ENCODE measurements at regions not wholly inside any gene's neighbourhood (a gene's known extent, or its start where the extent isn't known, plus 50 kb on each side); places are given as distances from the start of the nearest gene placed in this dataset.

GRCh38 chr9:116080561-116080960 is 73.0 kb upstream of the PAPPA start:
- H3K27me3 ChIP-seq (ENCODE audit: control insufficient read depth in 4 of 4, insufficient read depth in 4 of 4, low read length in 3 of 4): no peaks in the 10 kb centered on the region
- H3K9me3 ChIP-seq (ENCODE audit: control insufficient read depth in 4 of 4, low read length in 3 of 4): no peaks in the 10 kb centered on the region
- no peak overlapping the region for H3K4me3 ChIP-seq (ENCODE audit: low read depth in 1 of 3, low read length in 3 of 3)
- DNase-seq (ENCODE audit: low spot score): no peak
- H3K4me1 ChIP-seq (ENCODE audit: control insufficient read depth in 4 of 4, insufficient read depth in 4 of 4, low read length in 3 of 4): no peaks in the 10 kb centered on the region
- WGBS: 66% methylated on average over 5 of the region's 5 CpGs
- no peaks in the 10 kb centered on the region for H3K36me3 ChIP-seq (ENCODE audit: control insufficient read depth in 4 of 4, insufficient read depth in 3 of 4, low read depth in 1 of 4, low read length in 3 of 4)
- H3K27ac ChIP-seq (ENCODE audit: low read depth in 1 of 2, low read length in 2 of 2): no peak overlapping the region
- TF ChIP-seq YY1 (IDR thresholded peaks at IDR 0.05) (no peak), FOXA2 (IDR thresholded peaks at IDR 0.05) (no peak), FOXA1 (IDR thresholded peaks at IDR 0.05) (no peak), ZBTB33 (IDR thresholded peaks at IDR 0.05) (no peak), ATF3 (IDR thresholded peaks at IDR 0.05) (no peak), REST (IDR thresholded peaks at IDR 0.05) (no peak), TAF1 (conservative IDR thresholded peaks at IDR 0.05) (no peak), MAX (IDR thresholded peaks at IDR 0.05) (no peak), SP1 (IDR thresholded peaks at IDR 0.05) (no peak), CTCF (IDR thresholded peaks at IDR 0.05; ENCODE audit: low read depth, low read length, missing input control) (no peak), HNF4G (IDR thresholded peaks at IDR 0.05) (no peak), NR2F2 (IDR thresholded peaks at IDR 0.05) (no peak), GABPA (IDR thresholded peaks at IDR 0.05 in 1 of 2, conservative IDR thresholded peaks at IDR 0.05 in 1 of 2) (no peak), RAD21 (IDR thresholded peaks at IDR 0.05) (no peak)
- H3K9ac ChIP-seq (ENCODE audit: low read depth in 1 of 2, low read length in 2 of 2): no peak overlapping the region

GRCh38 chr9:116081435-116082115 is 72.0 kb upstream of the PAPPA start:
- DNase-seq (ENCODE audit: low spot score): no peak

More at GRCh38 chr9:116081435-116082115, 72.0 kb upstream of the PAPPA start:
- H3K9ac ChIP-seq (ENCODE audit: low read depth in 1 of 2, low read length in 2 of 2): no peak overlapping the region
- H3K27ac ChIP-seq (ENCODE audit: low read depth in 1 of 2, low read length in 2 of 2): no peak overlapping the region
- no peaks in the 10 kb centered on the region for H3K9me3 ChIP-seq (ENCODE audit: control insufficient read depth in 4 of 4, low read length in 3 of 4)
- H3K27me3 ChIP-seq (ENCODE audit: control insufficient read depth in 4 of 4, insufficient read depth in 4 of 4, low read length in 3 of 4): no peaks in the 10 kb centered on the region
- WGBS: 45% methylated on average over 2 of the region's 2 CpGs
- no peaks in the 10 kb centered on the region for H3K36me3 ChIP-seq (ENCODE audit: control insufficient read depth in 4 of 4, insufficient read depth in 3 of 4, low read depth in 1 of 4, low read length in 3 of 4)
- H3K4me1 ChIP-seq (ENCODE audit: control insufficient read depth in 4 of 4, insufficient read depth in 4 of 4, low read length in 3 of 4): no peaks in the 10 kb centered on the region
- H3K4me3 ChIP-seq (ENCODE audit: low read depth in 1 of 3, low read length in 3 of 3): no peak overlapping the region
- no peak for TF ChIP-seq MAX (IDR thresholded peaks at IDR 0.05)
- TF ChIP-seq REST (IDR thresholded peaks at IDR 0.05): no peak
- no peak for TF ChIP-seq JUND (IDR thresholded peaks at IDR 0.05)
- no peak for TF ChIP-seq HNF4G (IDR thresholded peaks at IDR 0.05)
- TF ChIP-seq NR2F2 (IDR thresholded peaks at IDR 0.05): no peak
- TF ChIP-seq TAF1 (conservative IDR thresholded peaks at IDR 0.05): no peak

Data from liver (tissue), 8 donors.